Right renal cortex interstitium (tissue), 3 donors: ENCODE measurements at regions not wholly inside any gene's neighbourhood (a gene's known extent, or its start where the extent isn't known, plus 50 kb on each side); places are given as distances from the start of the nearest gene placed in this dataset.

Experiments used
- DNase-seq, 3 donors: peaks; one replicate each; pipeline ENCODE4 v3.0.0-alpha.2; 2013; ENCODE audit warnings: low read depth in 3 of 3, low spot score in 2 of 3

GRCh38 chr11:32531528-32531927 is 52.1 kb upstream of the EIF3M start:
- DNase-seq: no peak

- no peak for DNase-seq
These were observed 53.5 kb upstream of the EIF3M start for GRCh38 chr11:32529994-32530588.

GRCh38 chr11:32527261-32528175 is 56.1 kb upstream of the EIF3M start:
- peak in 1 of 3 donors; percentile 54 for DNase-seq

- DNase-seq: no peak
These were observed 56.9 kb upstream of the EIF3M start for GRCh38 chr11:32526760-32527159.

GRCh38 chr11:32511926-32512325 is 71.7 kb upstream of the EIF3M start:
- DNase-seq: no peak

GRCh38 chr11:32510039-32510438 is 73.6 kb upstream of the EIF3M start:
- DNase-seq: no peak

GRCh38 chr11:32508780-32509179 is 73.4 kb upstream of the WT1 start:
- no peak for DNase-seq

- no peak for DNase-seq
These were observed 64.7 kb upstream of the WT1 start for GRCh38 chr11:32500001-32500400.

GRCh38 chr11:32497951-32498350 is 62.6 kb upstream of the WT1 start:
- no peak for DNase-seq

GRCh38 chr11:32494629-32495028 is 59.3 kb upstream of the WT1 start:
- no peak for DNase-seq

GRCh38 chr11:32489464-32489863 is 54.1 kb upstream of the WT1 start:
- DNase-seq: no peak

- no peak for DNase-seq
These were observed 51.9 kb upstream of the WT1 start for GRCh38 chr11:32487270-32487669.

- DNase-seq: no peak
These were observed 50.4 kb upstream of the WT1 start for GRCh38 chr11:32485733-32486132.
